Thyroid gland (tissue), 4 donors: ENCODE measurements at regions not wholly inside any gene's neighbourhood (a gene's known extent, or its start where the extent isn't known, plus 50 kb on each side); places are given as distances from the start of the nearest gene placed in this dataset.

ENCODE experiments used
- POLR2A ChIP-seq, 2 donors: fragments of 450-650 bp; IDR thresholded peaks; one replicate each; pipeline ENCODE4 v1.6.1; 2017; ENCODE audit warnings: antibody characterized with exemption in 2 of 2, mild to moderate bottlenecking in 2 of 2, moderate library complexity in 1 of 2
- TF ChIP-seq, protein P1 (sequence below), 6 experiments: fragments of 200-600 bp in 3 of 6; fragments of 450-650 bp in 3 of 6; sonication (generic) in 3 of 6; IDR thresholded peaks; one replicate each; pipeline ENCODE4 v1.5.1; 2016 to 2019; ENCODE audit warnings: antibody characterized with exemption in 6 of 6, mild to moderate bottlenecking in 2 of 6, inconsistent platforms in 1 of 6, moderate library complexity in 1 of 6

DNA sequence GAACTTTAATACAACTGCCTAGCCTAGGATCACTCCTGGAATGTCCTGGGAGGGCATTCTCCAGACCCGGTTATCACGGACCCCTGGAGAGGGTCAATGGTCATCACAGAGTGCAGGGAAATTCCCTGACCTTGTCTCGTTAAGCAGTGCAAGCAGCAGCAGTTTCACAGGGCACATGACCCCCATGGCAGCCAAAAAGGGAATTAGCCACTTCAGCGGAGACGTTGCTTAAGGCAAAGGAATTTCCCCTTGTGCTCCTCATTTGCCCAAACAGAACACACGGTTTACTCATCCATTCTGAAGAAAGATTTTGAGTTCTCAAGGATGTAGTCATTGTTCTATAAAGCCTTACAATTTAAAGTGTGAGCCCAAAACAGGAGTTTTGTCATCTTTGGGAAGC is 260.3 kb downstream of the SNX13 start:
- TF ChIP-seq, protein P1, sequence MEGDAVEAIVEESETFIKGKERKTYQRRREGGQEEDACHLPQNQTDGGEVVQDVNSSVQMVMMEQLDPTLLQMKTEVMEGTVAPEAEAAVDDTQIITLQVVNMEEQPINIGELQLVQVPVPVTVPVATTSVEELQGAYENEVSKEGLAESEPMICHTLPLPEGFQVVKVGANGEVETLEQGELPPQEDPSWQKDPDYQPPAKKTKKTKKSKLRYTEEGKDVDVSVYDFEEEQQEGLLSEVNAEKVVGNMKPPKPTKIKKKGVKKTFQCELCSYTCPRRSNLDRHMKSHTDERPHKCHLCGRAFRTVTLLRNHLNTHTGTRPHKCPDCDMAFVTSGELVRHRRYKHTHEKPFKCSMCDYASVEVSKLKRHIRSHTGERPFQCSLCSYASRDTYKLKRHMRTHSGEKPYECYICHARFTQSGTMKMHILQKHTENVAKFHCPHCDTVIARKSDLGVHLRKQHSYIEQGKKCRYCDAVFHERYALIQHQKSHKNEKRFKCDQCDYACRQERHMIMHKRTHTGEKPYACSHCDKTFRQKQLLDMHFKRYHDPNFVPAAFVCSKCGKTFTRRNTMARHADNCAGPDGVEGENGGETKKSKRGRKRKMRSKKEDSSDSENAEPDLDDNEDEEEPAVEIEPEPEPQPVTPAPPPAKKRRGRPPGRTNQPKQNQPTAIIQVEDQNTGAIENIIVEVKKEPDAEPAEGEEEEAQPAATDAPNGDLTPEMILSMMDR (IDR thresholded peaks at IDR 0.05) = no peak
- no peak for TF ChIP-seq POLR2A (IDR thresholded peaks at IDR 0.05)
